Hepatic stellate cell (primary cell): ENCODE measurements at regions not wholly inside any gene's neighbourhood (a gene's known extent, or its start where the extent isn't known, plus 50 kb on each side); places are given as distances from the start of the nearest gene placed in this dataset.
"Not testable (repeated sequence)": the region's sequence is repeated elsewhere in the genome, so short reads cannot be mapped to it uniquely, and the experiment has no call there.

Experiments
- DNase-seq: peaks from one replicate; pipeline ENCODE4 v3.0.0; 2011; ENCODE audit warnings: low spot score

DNA sequence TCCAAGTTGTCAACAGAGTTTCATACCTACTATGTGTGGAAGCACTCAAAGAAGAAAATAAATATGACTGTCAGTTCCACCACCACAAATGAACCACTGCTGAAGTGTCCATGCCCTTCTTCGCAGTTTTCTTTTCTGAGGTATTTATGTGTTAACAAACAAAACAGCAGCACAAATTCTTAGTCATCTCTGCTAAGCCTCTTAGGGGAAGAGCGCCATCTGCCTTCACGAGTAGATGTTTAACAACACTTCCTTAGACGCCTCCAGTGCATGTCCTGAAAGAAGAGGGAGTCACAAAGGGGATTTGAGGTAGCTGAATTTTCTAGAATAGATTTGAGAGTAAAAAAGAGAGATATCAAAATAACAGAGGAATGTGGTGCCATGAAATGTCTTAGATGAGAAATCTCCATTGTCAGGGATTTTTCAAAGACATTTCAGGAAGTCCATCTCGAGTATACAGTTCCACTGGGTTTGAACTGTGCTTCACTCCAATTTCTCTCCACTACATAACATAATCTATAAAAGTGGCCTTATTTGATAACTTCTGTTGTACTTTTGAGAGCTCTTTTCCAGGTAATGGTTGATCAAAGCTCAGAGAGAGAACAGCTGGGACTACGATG lies 775.3 kb upstream of the POM121L12 start:
- no peak for DNase-seq

- no peak for DNase-seq
Observed at GRCh38 chr7:52257890-52258289, 777.5 kb upstream of the POM121L12 start.

DNA sequence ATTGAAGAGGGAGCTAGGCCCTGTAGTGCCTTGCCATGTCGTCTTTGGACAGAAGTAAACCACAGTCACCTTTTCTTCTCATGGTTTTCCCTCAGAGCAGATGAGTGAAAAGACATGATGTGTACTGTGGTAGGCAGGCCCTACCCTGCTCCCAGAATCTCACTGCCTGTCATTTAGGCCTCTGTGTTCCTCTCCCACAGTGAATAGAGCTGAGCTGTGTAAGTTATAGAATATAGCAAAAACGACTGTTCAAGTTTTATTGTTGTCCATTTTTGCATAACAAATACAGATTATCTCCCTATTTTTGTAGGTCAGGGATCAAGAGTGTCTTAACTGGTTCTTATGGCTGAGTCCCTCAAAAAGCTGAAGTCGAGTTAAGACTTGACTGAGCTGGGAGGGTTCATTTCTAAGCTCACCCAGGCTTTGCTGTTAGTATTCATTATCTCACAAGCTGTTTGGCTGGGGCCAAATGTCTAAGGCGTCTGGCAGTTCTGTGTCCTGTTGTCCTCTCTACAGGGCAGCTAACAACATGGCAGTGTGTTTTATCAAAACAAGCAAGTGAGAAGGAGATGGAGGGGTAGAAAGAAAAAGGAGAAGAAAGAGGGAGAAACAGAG lies 780.9 kb upstream of the POM121L12 start:
- DNase-seq, result no peak

- DNase-seq, result no peak
Observed at GRCh38 chr7:52253953-52254352, 781.5 kb upstream of the POM121L12 start.

DNA sequence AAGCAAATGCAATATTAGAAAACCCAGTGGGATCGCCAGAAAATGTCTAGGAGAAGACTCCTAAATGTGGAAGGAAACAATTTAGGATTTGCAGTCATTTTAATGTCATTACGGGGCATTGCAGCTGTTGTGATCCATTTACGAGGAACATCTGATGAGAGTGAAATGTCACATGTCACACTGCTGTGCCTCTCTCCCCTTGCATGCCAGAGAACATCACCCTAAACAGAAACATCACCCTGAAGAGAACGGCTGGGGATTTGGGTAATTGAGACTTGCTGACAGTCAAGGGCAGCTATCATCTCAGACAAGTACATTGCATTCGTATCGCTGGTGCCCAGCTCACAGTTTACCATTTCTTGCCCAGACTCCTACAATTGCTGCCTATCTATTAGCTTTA lies 785.7 kb upstream of the POM121L12 start:
- DNase-seq, result no peak

- no peak for DNase-seq
Observed at GRCh38 chr7:52247518-52247917, 787.9 kb upstream of the POM121L12 start.

DNA sequence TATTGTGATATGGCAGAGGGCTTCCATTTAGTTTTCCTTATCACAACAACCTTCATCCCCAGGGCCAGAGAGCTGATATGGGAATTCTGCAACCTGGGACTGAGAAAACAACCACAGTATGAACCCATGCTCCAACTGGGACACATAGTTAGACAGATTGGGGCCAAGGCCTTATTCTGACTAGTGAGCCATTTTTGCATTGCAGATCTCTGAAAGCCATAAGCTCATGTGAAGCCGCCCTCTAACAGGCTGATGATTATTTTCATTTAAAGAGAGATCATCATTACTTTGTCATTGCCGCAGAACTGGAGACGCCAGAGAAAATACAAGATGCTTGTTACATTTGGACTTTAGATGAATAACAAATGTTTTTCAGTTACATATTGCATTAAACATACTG lies 791.7 kb upstream of the POM121L12 start:
- no peak for DNase-seq

- no peak for DNase-seq
Observed at GRCh38 chr7:52233248-52233647, 802.2 kb upstream of the POM121L12 start.

GRCh38 chr7:52211930-52212329 lies 823.5 kb upstream of the POM121L12 start:
- no peak for DNase-seq

DNA sequence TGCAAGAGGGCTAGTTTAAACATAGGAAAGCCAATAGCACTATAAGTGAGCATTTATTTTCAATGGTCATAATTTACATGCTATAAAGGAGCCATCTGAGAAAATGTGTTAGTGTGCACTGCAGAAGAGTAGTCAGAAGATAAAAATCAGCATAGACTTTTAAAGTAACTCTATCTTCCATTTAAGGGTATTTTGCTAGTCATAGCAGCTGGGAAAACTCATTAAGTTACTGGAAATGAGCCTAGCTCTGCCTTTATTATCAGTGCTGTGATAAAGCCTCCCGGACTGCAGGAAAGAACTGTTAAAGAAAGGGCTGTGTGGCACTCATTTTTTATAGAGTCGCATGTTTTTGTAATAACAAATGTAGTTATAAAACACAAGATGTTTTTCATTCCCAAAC lies 825.8 kb upstream of the POM121L12 start:
- DNase-seq, result no peak

DNA sequence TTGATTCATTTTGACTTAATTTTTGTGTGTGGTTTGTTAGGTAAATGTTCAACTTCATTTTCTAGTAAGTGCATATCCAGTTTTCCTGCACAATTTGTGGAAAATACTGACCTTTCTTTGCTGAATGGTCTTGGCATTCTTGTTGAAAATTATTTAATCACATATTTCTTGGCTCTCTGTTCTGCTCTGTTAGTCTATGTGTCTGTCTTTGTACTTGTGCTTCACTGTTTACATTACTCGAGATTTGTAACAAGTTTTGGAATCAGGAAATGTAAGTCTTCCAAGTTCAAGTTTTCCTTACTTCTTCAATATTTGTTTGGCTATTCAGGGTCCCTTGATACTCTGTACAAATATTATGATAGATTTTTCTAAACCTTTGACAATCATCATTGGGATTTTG lies 838.2 kb upstream of the POM121L12 start:
- DNase-seq, result no peak

DNA sequence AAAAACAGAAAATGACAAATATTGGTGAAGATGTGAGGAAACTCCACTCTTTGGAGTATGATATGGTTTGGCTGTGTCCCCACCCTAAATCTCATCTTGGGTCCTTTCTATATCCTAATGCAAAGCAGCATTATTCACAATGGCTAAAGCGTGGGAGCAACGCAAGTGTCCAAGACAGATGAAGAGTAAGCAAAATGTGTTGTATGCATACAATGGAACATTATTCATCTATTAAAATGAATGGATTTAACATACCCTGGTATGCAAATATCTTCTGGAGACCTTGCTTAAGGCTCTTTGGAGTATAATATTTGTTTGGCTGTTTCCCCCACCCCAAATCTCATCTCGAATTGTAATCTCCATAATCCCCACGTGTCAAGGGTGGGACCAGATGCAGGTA lies 839.8 kb upstream of the POM121L12 start:
- DNase-seq, result no peak

DNA sequence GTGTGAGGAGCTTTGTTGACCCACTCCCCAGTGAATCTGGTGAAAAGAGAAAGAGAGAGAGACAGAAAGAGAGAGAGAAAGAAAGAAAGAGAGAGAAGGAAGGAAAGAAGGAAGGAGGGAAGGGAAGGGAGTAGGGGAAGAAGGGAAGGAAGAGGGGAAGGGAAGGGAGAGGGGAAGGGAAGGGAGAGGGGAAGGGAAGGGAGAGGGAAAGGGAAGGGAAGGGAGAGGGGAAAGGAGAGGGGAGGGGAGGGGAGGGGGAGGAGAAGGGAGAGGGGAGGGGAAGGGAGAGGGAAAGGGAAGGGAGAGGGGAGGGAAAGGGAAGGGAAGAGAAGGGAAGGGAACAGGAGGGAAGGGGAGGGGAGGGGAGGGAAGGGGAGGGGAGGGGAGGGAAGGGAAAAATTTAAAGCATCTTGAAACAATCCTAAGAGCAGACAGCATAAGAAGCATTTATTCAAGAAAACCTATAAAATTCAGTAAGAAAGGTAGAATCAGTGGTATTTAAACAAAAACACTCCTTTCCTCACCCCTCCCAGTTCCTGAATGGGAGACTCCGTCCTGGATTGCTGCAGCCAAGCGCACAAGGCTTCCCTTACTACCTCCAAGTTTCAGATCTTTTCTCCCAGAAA lies 846.2 kb upstream of the POM121L12 start:
- no peak for DNase-seq

DNA sequence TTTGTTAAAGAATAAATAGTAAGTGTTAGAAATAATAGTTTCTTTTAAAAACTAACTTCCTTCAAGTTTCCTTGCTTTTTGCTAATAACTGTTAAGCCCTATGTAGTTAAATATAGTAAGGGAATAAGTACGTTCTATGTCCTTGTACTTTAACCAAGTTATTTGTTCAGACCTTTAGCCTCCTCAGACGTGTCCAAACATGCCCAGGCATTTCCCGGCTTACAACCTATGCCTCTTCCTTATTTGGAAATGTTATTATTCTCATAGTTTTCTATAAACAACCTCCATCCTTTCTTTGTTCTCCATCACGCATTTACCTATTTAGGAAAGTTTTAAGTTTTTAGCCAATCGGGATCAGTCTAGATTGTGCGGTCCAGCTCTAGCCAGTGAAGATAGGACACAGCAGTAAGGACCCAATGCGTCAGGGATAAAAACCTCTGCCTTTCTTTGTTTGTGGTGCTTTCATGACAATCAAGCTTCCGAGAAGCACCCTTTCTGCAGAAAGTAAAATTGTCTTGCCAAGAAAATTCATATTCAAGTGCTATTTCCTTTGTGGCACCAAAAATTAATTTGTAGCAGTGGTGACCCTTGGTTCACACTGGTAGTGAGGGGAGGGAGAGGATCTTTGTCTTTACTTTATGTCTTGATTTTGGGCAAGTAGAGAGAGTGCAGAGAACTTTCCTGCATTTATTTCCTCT lies 851.3 kb upstream of the POM121L12 start:
- no peak for DNase-seq

DNA sequence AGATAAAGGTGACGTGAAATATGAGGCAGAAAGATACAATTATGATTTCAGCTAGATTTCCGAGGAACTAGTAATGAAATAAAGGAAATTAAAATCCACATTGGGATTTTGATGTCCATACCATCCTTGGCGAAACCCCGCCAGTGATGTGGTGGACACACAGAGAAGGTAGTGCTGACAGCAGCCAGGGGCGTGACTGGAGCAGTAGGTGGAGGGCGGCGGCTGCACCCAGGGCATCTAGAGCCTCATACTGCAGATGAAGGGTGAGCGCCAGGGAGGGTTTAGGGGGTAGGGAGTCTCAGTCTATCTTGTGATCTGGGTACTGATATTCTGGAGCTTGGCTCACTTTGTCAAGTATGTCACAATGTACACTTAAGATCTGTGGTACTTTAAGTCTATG lies 855.5 kb upstream of the POM121L12 start:
- DNase-seq, result no peak

DNA sequence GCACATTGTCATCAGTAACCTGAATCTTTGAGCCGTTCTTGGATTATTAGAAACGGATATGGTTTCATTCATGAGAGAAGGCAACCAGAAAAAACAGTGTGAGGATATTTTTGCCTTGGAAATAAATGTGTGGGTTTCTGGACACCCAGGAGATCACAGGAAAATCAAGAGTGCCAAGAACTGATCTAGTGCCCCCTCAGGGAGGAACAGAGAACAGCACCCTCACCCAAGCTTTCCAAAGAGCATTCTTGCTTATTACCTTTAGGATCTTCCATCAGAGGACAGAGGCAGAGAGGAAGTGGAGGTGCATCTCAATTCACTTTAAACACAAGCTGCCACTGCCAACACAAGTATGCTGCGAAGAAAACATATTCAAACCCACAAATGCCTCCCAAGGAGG lies 851.5 kb upstream of the COBL start:
- DNase-seq, result no peak

DNA sequence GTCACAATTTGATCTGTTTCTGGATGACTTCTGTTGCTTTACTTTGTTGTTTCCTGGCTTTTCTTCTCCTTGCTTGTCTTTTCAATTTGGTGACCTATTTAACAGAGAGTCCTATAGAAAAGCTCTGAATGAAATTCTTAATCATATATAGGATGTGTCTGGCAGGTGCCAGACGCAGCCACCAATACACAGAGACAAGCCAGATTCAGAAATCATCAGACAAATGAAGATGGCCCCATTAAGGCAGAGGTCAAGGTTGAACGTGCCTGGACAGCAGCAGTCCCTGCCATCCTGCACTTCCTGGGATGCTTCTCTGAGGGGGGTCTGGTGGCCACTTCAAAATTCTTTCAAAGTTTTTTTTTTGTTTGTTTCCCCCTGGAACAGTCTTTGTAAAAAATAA lies 846.7 kb upstream of the COBL start:
- DNase-seq, result no peak

GRCh38 chr7:52161483-52161882 lies 844.9 kb upstream of the COBL start:
- no peak for DNase-seq

- DNase-seq, result not testable (repeated sequence)
Observed at GRCh38 chr7:52159421-52159820, 842.8 kb upstream of the COBL start.

DNA sequence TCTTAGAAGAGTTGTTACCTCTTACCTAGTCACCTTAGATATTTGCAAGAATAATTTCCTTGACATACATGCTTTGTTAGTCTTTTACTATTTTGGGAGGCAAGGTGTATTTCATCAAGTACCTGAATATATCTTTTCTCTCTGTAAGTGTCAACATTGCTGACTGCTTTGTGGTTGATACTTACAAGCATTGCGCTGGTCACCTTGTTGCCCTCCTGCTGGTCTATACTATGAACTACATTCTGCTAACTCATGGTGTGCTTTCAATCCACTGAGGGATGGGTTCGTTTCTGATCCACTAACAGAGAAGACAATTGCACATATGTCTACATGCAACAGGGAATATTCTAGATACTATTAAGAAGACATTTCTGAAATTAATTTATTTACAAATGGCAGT lies 837.8 kb upstream of the COBL start:
- DNase-seq, result no peak

DNA sequence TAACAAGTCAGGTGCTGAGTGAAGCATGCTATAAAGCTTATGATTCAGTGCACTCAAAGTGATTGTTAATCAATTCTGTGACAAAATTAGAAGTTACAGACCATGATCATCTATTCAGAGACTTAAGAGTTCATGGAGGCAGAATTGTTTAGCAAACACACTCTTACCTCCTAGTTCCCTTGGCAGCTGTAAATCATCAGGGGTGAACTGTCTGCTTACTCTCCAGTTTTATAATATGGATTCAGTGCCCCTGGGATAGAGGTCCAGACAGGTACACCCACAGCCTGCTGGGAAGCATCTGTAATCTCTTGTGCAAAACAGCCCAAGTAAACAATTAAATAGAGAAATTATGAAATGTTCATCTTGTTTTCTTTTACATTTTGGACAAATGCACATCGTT lies 835.0 kb upstream of the COBL start:
- DNase-seq, result no peak

- no peak for DNase-seq
Observed at GRCh38 chr7:52150952-52151351, 834.3 kb upstream of the COBL start.
